Upper lobe of left lung (tissue), 4 donors: ENCODE measurements at regions not wholly inside any gene's neighbourhood (a gene's known extent, or its start where the extent isn't known, plus 50 kb on each side); places are given as distances from the start of the nearest gene placed in this dataset.

ENCODE experiments used
- CTCF ChIP-seq, 6 experiments: fragments of 450-650 bp in 4 of 6; fragments of 200-600 bp in 2 of 6; sonication (generic) in 2 of 6; IDR thresholded peaks; one replicate each; pipeline ENCODE4 v1.5.1; 2016 to 2019; ENCODE audit warnings: antibody characterized with exemption in 6 of 6
- EP300 ChIP-seq, 4 donors: sonication (generic); formaldehyde crosslinking; IDR thresholded peaks; one replicate each; pipeline ENCODE4 v1.5.1; 2017; ENCODE audit warnings: antibody characterized with exemption in 4 of 4, control low read depth in 2 of 4
- POLR2A ChIP-seq, 4 donors: fragments of 450-650 bp; IDR thresholded peaks; one replicate each; pipeline ENCODE4 v1.5.1; 2016 to 2017; ENCODE audit warnings: antibody characterized with exemption in 4 of 4, mild to moderate bottlenecking in 2 of 4
- POLR2AphosphoS5 ChIP-seq, 2 donors: sonication (generic); formaldehyde crosslinking; IDR thresholded peaks; one replicate each; pipeline ENCODE4 v1.5.1; 2017; ENCODE audit warnings: antibody characterized with exemption in 2 of 2

- TF ChIP-seq CTCF (IDR thresholded peaks at IDR 0.05) (no peak), POLR2AphosphoS5 (IDR thresholded peaks at IDR 0.05) (no peak), POLR2A (IDR thresholded peaks at IDR 0.05) (no peak), EP300 (IDR thresholded peaks at IDR 0.05) (no peak)
These were observed 334.5 kb downstream of the GPAT3 start for GRCh38 chr4:83870328-83870950.
